Vagina (tissue), 2 donors: ENCODE measurements at regions not wholly inside any gene's neighbourhood (a gene's known extent, or its start where the extent isn't known, plus 50 kb on each side); places are given as distances from the start of the nearest gene placed in this dataset.
"Not testable (repeated sequence)": the region's sequence is repeated elsewhere in the genome, so short reads cannot be mapped to it uniquely, and the experiment has no call there.

Source experiments
- CTCF ChIP-seq, 3 experiments: fragments of 450-650 bp in 2 of 3; fragments of 200-600 bp in 1 of 3; sonication (generic) in 1 of 3; IDR thresholded peaks; one replicate each; pipeline ENCODE4 v1.5.1; 2017 to 2019; ENCODE audit warnings: antibody characterized with exemption in 3 of 3, mild to moderate bottlenecking in 2 of 3, moderate library complexity in 2 of 3
- POLR2A ChIP-seq, 2 donors: fragments of 450-650 bp; IDR thresholded peaks; one replicate each; pipeline ENCODE4 v1.6.1; 2017; ENCODE audit warnings: antibody characterized with exemption in 2 of 2, mild to moderate bottlenecking in 2 of 2, moderate library complexity in 2 of 2
- POLR2AphosphoS5 ChIP-seq, 2 donors: sonication (generic); formaldehyde crosslinking; IDR thresholded peaks; one replicate each; pipeline ENCODE4 v1.9.0; 2017; ENCODE audit warnings: antibody characterized with exemption in 2 of 2, mild to moderate bottlenecking in 2 of 2, low read depth in 1 of 2; ENCODE audit not compliant: insufficient read depth in 1 of 2

GRCh38 chr3:27635006-27635405, 87.1 kb downstream of the EOMES start:
- TF ChIP-seq CTCF (IDR thresholded peaks at IDR 0.05); POLR2AphosphoS5 (IDR thresholded peaks at IDR 0.05; ENCODE audit: insufficient read depth in 1 of 2, low read depth in 1 of 2); POLR2A (IDR thresholded peaks at IDR 0.05): not testable (repeated sequence)
